ENCODE measurements at regions not wholly inside any gene's neighbourhood (a gene's known extent, or its start where the extent isn't known, plus 50 kb on each side); places are given as distances from the start of the nearest gene placed in this dataset.

DNA sequence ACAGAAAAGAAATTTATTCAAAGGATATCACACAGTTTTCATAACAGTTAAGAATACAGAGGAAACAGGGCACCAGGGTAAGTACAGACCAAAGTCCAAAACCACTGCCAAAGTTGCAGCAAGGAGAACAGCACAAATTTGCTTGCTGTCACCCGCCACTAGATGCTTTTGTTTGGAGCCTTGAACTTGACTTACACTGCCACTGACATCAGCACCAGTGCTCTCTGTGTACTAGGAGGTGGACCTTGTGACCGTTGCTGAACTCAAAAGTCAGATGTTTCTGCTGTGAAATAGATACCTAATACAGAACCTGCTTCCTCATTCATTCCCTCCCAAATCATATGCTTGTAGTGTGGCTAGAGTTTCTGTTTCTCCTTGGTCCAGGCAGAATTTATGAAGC lies 578.3 kb upstream of the TMEFF2 start:
- TF ChIP-seq POLR2AphosphoS5 (IDR thresholded peaks at IDR 0.05) (no peak), POLR2A (IDR thresholded peaks at IDR 0.05) (no peak), EP300 (IDR thresholded peaks at IDR 0.05) (no peak)
- TF ChIP-seq, protein P1, sequence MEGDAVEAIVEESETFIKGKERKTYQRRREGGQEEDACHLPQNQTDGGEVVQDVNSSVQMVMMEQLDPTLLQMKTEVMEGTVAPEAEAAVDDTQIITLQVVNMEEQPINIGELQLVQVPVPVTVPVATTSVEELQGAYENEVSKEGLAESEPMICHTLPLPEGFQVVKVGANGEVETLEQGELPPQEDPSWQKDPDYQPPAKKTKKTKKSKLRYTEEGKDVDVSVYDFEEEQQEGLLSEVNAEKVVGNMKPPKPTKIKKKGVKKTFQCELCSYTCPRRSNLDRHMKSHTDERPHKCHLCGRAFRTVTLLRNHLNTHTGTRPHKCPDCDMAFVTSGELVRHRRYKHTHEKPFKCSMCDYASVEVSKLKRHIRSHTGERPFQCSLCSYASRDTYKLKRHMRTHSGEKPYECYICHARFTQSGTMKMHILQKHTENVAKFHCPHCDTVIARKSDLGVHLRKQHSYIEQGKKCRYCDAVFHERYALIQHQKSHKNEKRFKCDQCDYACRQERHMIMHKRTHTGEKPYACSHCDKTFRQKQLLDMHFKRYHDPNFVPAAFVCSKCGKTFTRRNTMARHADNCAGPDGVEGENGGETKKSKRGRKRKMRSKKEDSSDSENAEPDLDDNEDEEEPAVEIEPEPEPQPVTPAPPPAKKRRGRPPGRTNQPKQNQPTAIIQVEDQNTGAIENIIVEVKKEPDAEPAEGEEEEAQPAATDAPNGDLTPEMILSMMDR (IDR thresholded peaks at IDR 0.05): no peak
- no peak for DNase-seq
- 15 to 55% methylated on average over 2 of the region's 2 CpGs for WGBS, 2 donors
- H3K27ac ChIP-seq: no peak overlapping the region
- H3K9me3 ChIP-seq: no peaks in the 10 kb centered on the region
- no peaks in the 10 kb centered on the region for H3K4me1 ChIP-seq
- intact Hi-C loops (cut with DNase I): no loop called here
- H3K4me3 ChIP-seq: no peak overlapping the region
- H3K27me3 ChIP-seq: no peaks in the 10 kb centered on the region
- no peaks in the 10 kb centered on the region for H3K36me3 ChIP-seq

DNA sequence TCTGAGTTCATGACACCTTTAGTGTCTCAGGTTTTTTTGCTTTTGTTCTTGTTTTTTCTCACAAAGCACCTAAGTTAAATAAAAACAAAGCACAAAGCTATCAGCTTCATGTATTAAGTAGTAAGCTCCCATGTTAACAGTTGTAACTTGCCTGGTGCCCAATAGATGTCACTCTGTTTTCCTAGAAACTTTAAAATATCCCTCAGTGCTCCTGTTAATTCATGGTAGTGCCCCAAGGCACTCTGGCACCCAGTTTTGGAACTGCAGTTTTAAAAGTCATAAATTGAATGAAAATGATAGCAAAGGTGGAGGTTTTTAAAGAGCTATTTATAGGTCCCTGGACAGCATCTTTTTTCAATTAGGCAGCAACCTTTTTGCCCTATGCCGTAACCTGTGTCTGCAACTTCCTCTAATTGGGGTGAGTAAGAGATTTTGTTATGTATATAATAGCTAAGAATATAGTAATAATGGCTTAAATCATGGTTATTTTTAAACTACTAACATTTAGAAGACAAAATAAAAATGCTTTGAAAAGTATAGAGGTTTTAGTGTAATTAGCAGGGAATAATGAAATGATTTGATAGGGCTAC lies 555.0 kb upstream of the TMEFF2 start:
- no peaks in the 10 kb centered on the region for H3K4me1 ChIP-seq
- no peak overlapping the region for H3K4me3 ChIP-seq
- intact Hi-C loops (cut with DNase I): no loop called here
- WGBS, 2 donors: 77 to 84% methylated on average over 1 of the region's 1 CpG
- H3K36me3 ChIP-seq: no peaks in the 10 kb centered on the region
- TF ChIP-seq EP300 (IDR thresholded peaks at IDR 0.05) (no peak), POLR2AphosphoS5 (IDR thresholded peaks at IDR 0.05) (no peak), POLR2A (IDR thresholded peaks at IDR 0.05) (no peak)
- TF ChIP-seq, protein P1 (IDR thresholded peaks at IDR 0.05): no peak
- no peak overlapping the region for H3K27ac ChIP-seq
- H3K27me3 ChIP-seq: no peaks in the 10 kb centered on the region
- H3K9me3 ChIP-seq: no peaks in the 10 kb centered on the region
- DNase-seq: no peak

DNA sequence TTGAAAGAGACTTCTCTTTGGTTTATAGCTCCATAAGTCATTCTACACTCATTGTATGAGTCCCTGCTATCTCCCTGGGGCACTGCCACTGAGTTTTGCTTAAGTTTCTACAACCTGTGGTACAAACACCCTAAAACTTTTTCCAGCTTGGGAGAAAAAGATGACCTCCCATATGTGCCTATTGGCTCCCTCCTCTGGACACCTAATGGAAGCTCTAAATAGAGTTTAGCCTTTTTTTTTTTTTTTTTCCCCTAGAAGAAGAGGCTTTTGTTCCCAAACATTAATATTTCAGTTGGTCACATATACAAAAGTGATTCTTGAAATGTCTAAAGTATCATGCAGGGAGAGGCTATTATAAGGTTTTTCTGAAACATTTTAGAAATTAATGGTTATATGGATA lies 547.2 kb upstream of the TMEFF2 start:
- Histone ChIP-seq H3K4me1 (no peaks in the 10 kb centered on the region), H3K9me3 (no peaks in the 10 kb centered on the region), H3K27ac (no peak overlapping the region), H3K4me3 (no peak overlapping the region), H3K27me3 (no peaks in the 10 kb centered on the region), H3K36me3 (no peaks in the 10 kb centered on the region)
- intact Hi-C loops (cut with DNase I): no loop called here
- no peak for DNase-seq
- TF ChIP-seq POLR2AphosphoS5 (IDR thresholded peaks at IDR 0.05) (no peak), POLR2A (IDR thresholded peaks at IDR 0.05) (no peak), EP300 (IDR thresholded peaks at IDR 0.05) (no peak)
- TF ChIP-seq, protein P1 (IDR thresholded peaks at IDR 0.05): no peak

DNA sequence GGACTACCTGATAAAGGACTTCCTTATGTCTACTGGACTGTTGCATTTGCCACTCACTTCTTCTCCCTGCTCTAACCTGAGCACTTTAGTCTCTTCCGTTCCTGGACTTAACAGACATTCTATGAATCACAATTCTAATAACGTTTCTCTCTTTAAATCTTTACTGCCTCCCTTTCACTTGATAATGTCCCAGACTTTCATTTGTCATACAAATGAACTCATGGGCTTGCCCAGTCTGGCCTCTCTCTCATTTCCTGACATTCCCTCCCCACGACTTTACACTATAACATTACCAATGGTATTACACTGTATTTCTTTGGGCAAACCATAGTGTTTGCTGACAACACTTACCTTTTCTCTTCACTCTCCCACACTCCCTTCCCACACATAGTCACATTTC lies 540.7 kb upstream of the TMEFF2 start:
- no peaks in the 10 kb centered on the region for H3K36me3 ChIP-seq
- H3K27ac ChIP-seq: no peak overlapping the region
- 78 to 84% methylated on average over 3 of the region's 3 CpGs for WGBS, 2 donors
- H3K4me3 ChIP-seq: no peak overlapping the region
- TF ChIP-seq EP300 (IDR thresholded peaks at IDR 0.05) (no peak), POLR2A (IDR thresholded peaks at IDR 0.05) (no peak)
- H3K9me3 ChIP-seq: no peaks in the 10 kb centered on the region
- DNase-seq: no peak
- no peaks in the 10 kb centered on the region for H3K4me1 ChIP-seq
- H3K27me3 ChIP-seq: no peaks in the 10 kb centered on the region
- intact Hi-C loops (cut with DNase I): no loop called here

DNA sequence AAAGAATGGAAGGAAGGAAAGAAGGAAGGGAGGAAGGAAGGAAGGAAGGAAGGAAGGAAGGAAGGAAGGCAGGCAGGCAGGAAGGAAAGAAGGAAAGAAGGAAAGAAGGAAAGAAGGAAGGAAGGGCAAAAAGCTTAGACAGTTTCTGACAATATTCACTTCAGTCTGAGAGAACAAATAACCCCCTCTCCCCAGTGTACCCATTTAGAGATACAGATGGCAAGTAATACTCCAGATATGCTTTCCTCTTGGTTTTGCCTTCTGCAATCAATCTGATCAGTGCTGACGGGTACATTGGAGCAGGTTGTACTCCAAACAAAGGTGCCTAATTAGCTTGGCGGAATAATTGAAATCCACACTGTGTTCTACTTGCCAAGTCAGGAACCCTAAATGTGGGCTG lies 534.6 kb upstream of the TMEFF2 start:
- 82 to 89% methylated on average over 2 of the region's 2 CpGs for WGBS, 2 donors
- TF ChIP-seq EP300 (IDR thresholded peaks at IDR 0.05): no peak
- TF ChIP-seq, protein P1 (IDR thresholded peaks at IDR 0.05): no peak
- TF ChIP-seq POLR2A (IDR thresholded peaks at IDR 0.05): no peak
- no peak for TF ChIP-seq POLR2AphosphoS5 (IDR thresholded peaks at IDR 0.05)

More for the DNA sequence above, 534.6 kb upstream of the TMEFF2 start:
- Histone ChIP-seq H3K36me3 (no peaks in the 10 kb centered on the region), H3K27ac (no peak overlapping the region), H3K9me3 (peaks cover 0 to 2% (median 0%) of the 10 kb centered on the region in 4 donors), H3K4me1 (no peaks in the 10 kb centered on the region), H3K4me3 (no peak overlapping the region), H3K27me3 (no peaks in the 10 kb centered on the region)
- DNase-seq: no peak
- intact Hi-C loops (cut with DNase I): no loop called here

All from sigmoid colon (tissue), 6 donors.